ENCODE measurements at regions not wholly inside any gene's neighbourhood (a gene's known extent, or its start where the extent isn't known, plus 50 kb on each side); places are given as distances from the start of the nearest gene placed in this dataset.
"Not testable (repeated sequence)": the region's sequence is repeated elsewhere in the genome, so short reads cannot be mapped to it uniquely, and the experiment has no call there.

GRCh38 chr2:231644426-231644825 lies 51.8 kb downstream of the TEX44 start:
- no peak for DNase-seq (ENCODE audit: low read depth)

- DNase-seq (ENCODE audit: low read depth): no peak
These were observed 53.8 kb downstream of the TEX44 start for GRCh38 chr2:231646476-231646875.

GRCh38 chr2:231648579-231649174 lies 56.0 kb downstream of the TEX44 start:
- peak; percentile 43 for DNase-seq (ENCODE audit: low read depth)

- not testable (repeated sequence) for DNase-seq (ENCODE audit: low read depth)
These were observed 56.8 kb upstream of the PTMA start for GRCh38 chr2:231651561-231651960.

GRCh38 chr2:231655488-231655887 lies 52.8 kb upstream of the PTMA start:
- DNase-seq (ENCODE audit: low read depth): no peak

DNA sequence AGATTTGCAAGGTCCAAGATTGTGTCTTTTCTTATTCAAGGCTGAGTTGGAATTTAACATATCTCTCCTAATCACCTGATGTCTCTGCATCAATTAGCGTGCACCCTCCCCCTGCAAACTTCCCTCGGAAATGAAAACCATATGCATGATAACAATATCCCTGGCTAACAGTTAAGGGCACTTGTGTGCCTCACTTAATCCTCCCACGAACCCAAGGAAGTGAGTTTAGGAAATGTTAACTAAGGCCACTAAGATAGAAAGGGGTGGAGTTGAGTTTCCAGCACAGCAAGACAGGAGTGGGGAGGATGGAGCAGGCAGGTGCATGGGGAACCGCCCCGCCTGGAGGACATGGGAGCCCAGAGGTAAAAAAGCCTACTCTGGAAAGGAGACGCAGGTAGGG lies 52.4 kb upstream of the PTMA start:
- DNase-seq (ENCODE audit: low read depth): no peak

Data from activated T-cell treated with anti-CD3 and anti-CD28 coated beads for 1 hour (primary cell).